ENCODE measurements at regions not wholly inside any gene's neighbourhood (a gene's known extent, or its start where the extent isn't known, plus 50 kb on each side); places are given as distances from the start of the nearest gene placed in this dataset.

- no peak for TF ChIP-seq REST (IDR thresholded peaks at IDR 0.05)
- TF ChIP-seq MYC (IDR thresholded peaks at IDR 0.05; ENCODE audit: borderline replicate concordance, low read length): no peak
- no peak for TF ChIP-seq NPAS2 (CRISPR knock-in tag; IDR thresholded peaks at IDR 0.05; ENCODE audit: borderline replicate concordance)
- TF ChIP-seq POLR2A (IDR thresholded peaks at IDR 0.05; ENCODE audit: low read length): no peak
- TF ChIP-seq FOSB (CRISPR knock-in tag; IDR thresholded peaks at IDR 0.05): no peak
- TF ChIP-seq NR3C1 (IDR thresholded peaks at IDR 0.05): no peak
- no peak for TF ChIP-seq CEBPB (IDR thresholded peaks at IDR 0.05)
- no peak for TF ChIP-seq ZFP36 (IDR thresholded peaks at IDR 0.05; ENCODE audit: borderline replicate concordance, partially characterized antibody)
- no peak for TF ChIP-seq RAD21 (conservative IDR thresholded peaks at IDR 0.05 in 1 of 2, IDR thresholded peaks at IDR 0.05 in 1 of 2)
- TF ChIP-seq BHLHE40 (IDR thresholded peaks at IDR 0.05; ENCODE audit: low read depth, low read length): no peak
- no peak for TF ChIP-seq HDAC2 (IDR thresholded peaks at IDR 0.05)
Measured at GRCh38 chr3:143206955-143207337, 87.4 kb downstream of the CHST2 start (continued).

GRCh38 chr3:143207338-143207961 is 87.9 kb downstream of the CHST2 start:
- WGBS (ENCODE audit: missing lambda C conversion rate): 20% methylated on average over 1 of the region's 1 CpG
- TF ChIP-seq MAFK (IDR thresholded peaks at IDR 0.05; ENCODE audit: partially characterized antibody) (peak; percentile 45), NPAS2 (CRISPR knock-in tag; IDR thresholded peaks at IDR 0.05; ENCODE audit: borderline replicate concordance) (no peak)
- Histone ChIP-seq H3K4me1 (no peaks in the 10 kb centered on the region), H3K4me3 (no peak overlapping the region), H3K27ac (no peak overlapping the region), H3K9me3 (no peaks in the 10 kb centered on the region), H3K4me2 (no peak overlapping the region)
- POLR2A ChIA-PET: no interaction called here
- FAIRE-seq (no peak), ATAC-seq (no peak), DNase-seq (ENCODE audit: low read depth in 1 of 2, low spot score in 1 of 2) (peak in 1 of 2 experiments; percentile 10)
- CTCF ChIA-PET: no interaction called here

- ChIA-PET POLR2A (no interaction called here), CTCF (no interaction called here)
- FAIRE-seq (no peak), DNase-seq (ENCODE audit: low read depth in 1 of 2, low spot score in 1 of 2) (no peak), ATAC-seq (no peak)
- TF ChIP-seq NFE2L2 (conservative IDR thresholded peaks at IDR 0.05; ENCODE audit: low read length): no peak
- TF ChIP-seq SMC3 (IDR thresholded peaks at IDR 0.05): no peak
- no peak for TF ChIP-seq MAX (IDR thresholded peaks at IDR 0.05)
- TF ChIP-seq EHF (CRISPR knock-in tag; IDR thresholded peaks at IDR 0.05): no peak
- TF ChIP-seq REST (IDR thresholded peaks at IDR 0.05): no peak
- no peak for TF ChIP-seq POLR2A (IDR thresholded peaks at IDR 0.05; ENCODE audit: low read length)
- TF ChIP-seq HMGXB4 (CRISPR knock-in tag; IDR thresholded peaks at IDR 0.05; ENCODE audit: borderline replicate concordance): no peak
- TF ChIP-seq ATOH8 (CRISPR knock-in tag; IDR thresholded peaks at IDR 0.05; ENCODE audit: low read depth): no peak
- no peak for TF ChIP-seq RFX5 (IDR thresholded peaks at IDR 0.05)
- TF ChIP-seq CBX2 (IDR thresholded peaks at IDR 0.05; ENCODE audit: borderline replicate concordance, low read depth): no peak
- no peak overlapping the region for H3K4me3 ChIP-seq
- 33% methylated on average over 3 of the region's 3 CpGs for WGBS (ENCODE audit: missing lambda C conversion rate)
- H3K4me1 ChIP-seq: no peaks in the 10 kb centered on the region
- H3K27ac ChIP-seq: no peak overlapping the region
- H3K4me2 ChIP-seq: no peak overlapping the region
- no peaks in the 10 kb centered on the region for H3K9me3 ChIP-seq
Measured at GRCh38 chr3:143208976-143209714, 89.6 kb downstream of the CHST2 start.
